ENCODE measurements at regions not wholly inside any gene's neighbourhood (a gene's known extent, or its start where the extent isn't known, plus 50 kb on each side); places are given as distances from the start of the nearest gene placed in this dataset.

DNA sequence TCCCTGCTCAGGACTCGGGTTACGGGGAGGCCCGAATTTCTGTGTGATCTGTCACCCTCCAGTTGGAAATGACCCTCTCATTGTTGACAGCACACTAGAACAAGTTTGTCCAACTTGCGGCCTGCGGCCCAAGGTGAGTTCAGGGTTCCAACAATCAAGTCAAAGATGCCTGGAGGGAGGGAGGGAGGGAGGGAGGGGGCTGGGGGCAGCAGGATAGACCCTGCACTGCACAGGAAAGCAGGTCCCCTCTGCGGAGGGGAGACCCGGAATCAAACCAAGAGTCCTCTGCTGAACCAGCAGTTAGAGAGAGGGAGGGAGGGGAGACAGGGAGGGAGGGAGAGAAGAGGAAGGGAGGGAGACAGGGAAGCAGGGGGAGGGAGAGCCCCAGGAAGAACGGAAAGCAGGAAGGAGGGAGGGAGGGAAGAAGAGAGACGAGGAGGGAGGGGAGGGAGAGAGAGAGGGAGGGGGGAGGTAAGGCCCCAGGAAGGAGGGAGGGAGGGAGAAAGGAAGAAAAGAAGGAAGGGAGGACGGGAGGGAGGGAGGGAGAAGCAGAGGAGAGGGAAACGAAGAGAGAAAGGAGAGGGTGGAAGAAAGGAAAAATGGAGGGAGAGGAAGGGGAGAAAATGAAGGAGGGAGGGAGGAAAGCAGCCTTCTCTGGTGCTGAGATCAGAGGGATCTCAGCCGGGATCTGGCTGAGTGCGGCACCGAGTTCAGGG is 96.7 kb upstream of the CDH5 start:
- ChIA-PET CTCF (interaction anchor here (1.0 kb wide), 1 partner anchor 44 kb away, joined by 4 read pairs; no protein-coding TSS in a partner anchor), RAD21 (ENCODE audit: low non-redundant PET in 1 of 2, low total read pairs in 2 of 2, uncharacterized antibody in 2 of 2, unreplicated experiment in 2 of 2) (no interaction called here), POLR2A (no interaction called here)
- TF ChIP-seq ZFX (IDR thresholded peaks at IDR 0.05) (no peak), EZH2phosphoT487 (IDR thresholded peaks at IDR 0.05; ENCODE audit: borderline replicate concordance) (no peak), CEBPB (IDR thresholded peaks at IDR 0.05; ENCODE audit: low read depth) (no peak), POLR2A (IDR thresholded peaks at IDR 0.05; ENCODE audit: borderline replicate concordance, extremely low read depth, insufficient read depth, insufficient read length) (no peak), RAD21 (IDR thresholded peaks at IDR 0.05; ENCODE audit: low read depth) (no peak), ELF1 (IDR thresholded peaks at IDR 0.05; ENCODE audit: borderline replicate concordance, low read depth) (no peak), FOSL1 (IDR thresholded peaks at IDR 0.05; ENCODE audit: low read depth) (no peak), SP1 (IDR thresholded peaks at IDR 0.05; ENCODE audit: low read depth) (no peak)
- TF ChIP-seq, protein P1, sequence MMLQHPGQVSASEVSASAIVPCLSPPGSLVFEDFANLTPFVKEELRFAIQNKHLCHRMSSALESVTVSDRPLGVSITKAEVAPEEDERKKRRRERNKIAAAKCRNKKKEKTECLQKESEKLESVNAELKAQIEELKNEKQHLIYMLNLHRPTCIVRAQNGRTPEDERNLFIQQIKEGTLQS (IDR thresholded peaks at IDR 0.05): no peak
- TF ChIP-seq, protein P2, sequence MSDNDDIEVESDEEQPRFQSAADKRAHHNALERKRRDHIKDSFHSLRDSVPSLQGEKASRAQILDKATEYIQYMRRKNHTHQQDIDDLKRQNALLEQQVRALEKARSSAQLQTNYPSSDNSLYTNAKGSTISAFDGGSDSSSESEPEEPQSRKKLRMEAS (IDR thresholded peaks at IDR 0.05): no peak
- DNase-seq (ENCODE audit: low read depth, low spot score) (no peak), ATAC-seq (no peak)
- Histone ChIP-seq H3K27me3 (ENCODE audit: insufficient read depth, low read length) (no peaks in the 10 kb centered on the region), H4K20me1 (ENCODE audit: insufficient read depth) (no peaks in the 10 kb centered on the region), H3K27ac (ENCODE audit: low read depth, low read length) (no peak overlapping the region), H3K9ac (ENCODE audit: low read length) (no peak overlapping the region), H3K36me3 (ENCODE audit: control insufficient read depth in 1 of 2, insufficient read depth in 2 of 2, low read length in 2 of 2) (no peaks in the 10 kb centered on the region), H3K79me2 (ENCODE audit: insufficient read depth, low read length) (no peaks in the 10 kb centered on the region), H3K9me2 (ENCODE audit: insufficient read depth) (no peaks in the 10 kb centered on the region), H3K9me3 (ENCODE audit: control insufficient read depth in 1 of 2, insufficient read depth in 1 of 2, low read depth in 1 of 2, low read length in 2 of 2) (no peaks in the 10 kb centered on the region), H3K4me1 (ENCODE audit: control insufficient read depth in 1 of 2, insufficient read depth in 2 of 2, low read length in 2 of 2) (peaks cover 4 to 19% of the 10 kb centered on the region in 2 experiments; a peak in 3 of 4 replicates), H2AFZ (ENCODE audit: low read depth, low read length, poor library complexity, severe bottlenecking) (peak overlapping the region; percentile 48), H3K4me3 (replicated peaks in 1 of 2; ENCODE audit: low read depth in 1 of 2, low read length in 2 of 2) (peak overlapping the region; percentile 22 to 29; a peak in 3 of 4 replicates), H3K4me2 (ENCODE audit: low read length) (peak overlapping the region; percentile 68)
- intact Hi-C loops (cut with micrococcal nuclease): loop anchor here (5.0 kb wide), 1 partner anchor 1142 kb away; no protein-coding TSS in a partner anchor
- BruUV-seq (replicated peaks): no TSS peak
